GM04503 (cell line): ENCODE measurements at regions not wholly inside any gene's neighbourhood (a gene's known extent, or its start where the extent isn't known, plus 50 kb on each side); places are given as distances from the start of the nearest gene placed in this dataset.

Experiments used
- DNase-seq: peaks from one replicate; pipeline ENCODE4 v3.0.0-alpha.2; 2012; ENCODE audit warnings: low read depth

DNA sequence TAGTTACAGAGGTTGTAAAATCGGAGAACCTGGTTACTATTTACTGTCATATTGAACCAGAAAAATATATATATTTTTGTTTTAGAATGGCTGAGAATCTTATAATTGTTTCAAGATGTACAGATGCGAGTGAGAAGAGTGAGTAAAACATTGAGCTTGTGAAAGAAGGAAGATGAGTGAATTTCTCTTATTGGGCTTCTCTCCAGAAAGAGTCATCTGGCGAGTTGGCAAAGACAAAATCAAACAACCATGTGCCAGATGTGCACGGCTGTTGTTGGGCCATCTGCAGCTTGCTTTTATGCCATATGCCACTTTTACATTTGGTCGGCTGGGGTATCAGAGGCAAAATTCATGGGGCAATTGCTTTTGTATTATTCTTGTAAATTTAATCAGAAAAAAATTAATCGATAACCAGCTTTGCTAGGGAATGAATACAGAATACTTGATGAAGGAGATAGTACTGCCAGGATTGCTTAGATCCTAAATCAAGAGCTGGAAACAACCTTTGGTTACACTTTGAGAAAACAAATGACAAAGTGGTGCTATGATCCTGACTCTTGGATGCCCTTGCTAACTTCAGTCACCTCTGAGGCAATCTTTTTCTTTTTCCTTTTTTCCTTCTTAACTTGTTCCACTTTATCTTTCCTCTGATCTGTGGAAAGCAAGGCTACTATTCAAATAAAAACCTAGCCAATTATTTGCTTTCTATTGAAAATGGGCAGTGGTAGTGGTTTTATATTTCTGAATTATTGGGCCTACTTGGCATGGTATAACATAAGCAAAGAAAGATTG, 97.1 kb upstream of the GRIK2 start:
- DNase-seq = peak; percentile 40

DNA sequence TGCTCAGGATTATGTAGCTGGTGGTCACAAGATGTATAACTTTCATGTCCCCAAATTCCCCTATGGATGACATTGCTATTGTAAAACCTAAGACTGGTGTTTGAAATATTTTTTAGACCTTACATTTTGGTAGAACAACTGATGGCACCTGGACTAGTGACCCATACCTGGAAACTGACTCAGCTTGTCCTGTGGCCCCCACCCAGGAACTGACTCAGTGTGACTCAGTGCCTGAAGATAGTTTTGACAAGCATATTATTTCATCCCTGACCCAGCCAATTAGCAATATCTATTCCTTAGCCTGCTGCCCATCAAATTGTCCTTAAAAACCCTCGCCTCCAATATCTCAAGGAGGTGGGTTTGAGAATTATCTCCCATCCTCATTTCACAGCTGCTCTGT, 90.9 kb upstream of the GRIK2 start:
- no peak for DNase-seq

DNA sequence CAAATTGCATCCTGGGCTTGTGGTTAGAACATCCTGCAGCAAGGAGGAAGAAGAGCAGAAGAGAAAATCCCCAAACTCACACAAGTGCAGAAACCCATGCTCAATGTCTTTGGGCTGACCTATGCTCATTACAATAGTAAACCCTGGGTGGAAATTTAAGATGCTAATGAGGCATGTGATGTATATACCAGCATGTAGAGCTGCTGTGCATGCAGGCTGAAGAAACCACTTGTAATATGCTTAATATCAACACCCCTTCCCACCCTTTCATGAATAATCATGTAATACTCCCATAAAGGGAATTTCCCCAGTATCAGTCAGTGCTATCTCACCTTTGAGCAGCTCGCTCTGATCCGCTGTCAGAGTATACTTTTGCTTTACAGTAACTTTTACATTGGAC, 90.0 kb upstream of the GRIK2 start:
- no peak for DNase-seq

DNA sequence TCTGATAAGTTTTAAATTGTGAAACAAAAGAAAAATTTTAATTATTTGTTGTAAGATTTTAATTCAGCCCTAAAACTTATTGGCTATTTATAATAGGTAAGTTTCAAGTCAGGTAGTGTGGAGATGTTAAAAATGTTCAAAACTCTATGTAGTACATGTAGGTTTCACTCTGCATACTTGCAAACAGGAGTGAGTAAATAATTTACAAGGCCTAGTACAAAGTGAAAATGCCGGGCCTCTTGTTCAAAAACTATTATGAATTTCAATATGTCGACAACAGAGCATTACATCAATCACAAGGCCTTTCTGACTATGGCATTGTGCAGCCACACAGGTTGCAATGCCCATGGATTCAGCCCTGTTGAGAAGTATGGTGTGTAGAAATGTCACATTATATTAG, 80.9 kb upstream of the GRIK2 start:
- no peak for DNase-seq

DNA sequence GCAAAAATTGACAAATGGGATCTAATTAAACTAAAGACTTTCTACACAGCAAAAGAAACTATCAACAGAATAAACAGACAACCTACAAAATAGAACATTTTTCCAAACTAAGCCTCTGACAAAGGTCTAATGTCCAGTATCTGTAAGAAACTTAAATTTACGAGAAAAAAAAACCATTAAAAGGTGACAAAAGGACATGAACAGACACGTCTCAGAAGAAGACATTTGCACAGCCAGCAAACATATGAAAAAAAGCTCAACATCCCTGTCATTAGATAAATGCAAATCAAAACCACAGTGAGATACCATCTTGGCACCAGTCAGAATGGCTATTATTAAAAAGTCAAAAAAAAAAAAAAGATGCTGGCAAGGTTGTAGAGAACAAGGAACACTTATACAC, 70.6 kb upstream of the GRIK2 start:
- no peak for DNase-seq

DNA sequence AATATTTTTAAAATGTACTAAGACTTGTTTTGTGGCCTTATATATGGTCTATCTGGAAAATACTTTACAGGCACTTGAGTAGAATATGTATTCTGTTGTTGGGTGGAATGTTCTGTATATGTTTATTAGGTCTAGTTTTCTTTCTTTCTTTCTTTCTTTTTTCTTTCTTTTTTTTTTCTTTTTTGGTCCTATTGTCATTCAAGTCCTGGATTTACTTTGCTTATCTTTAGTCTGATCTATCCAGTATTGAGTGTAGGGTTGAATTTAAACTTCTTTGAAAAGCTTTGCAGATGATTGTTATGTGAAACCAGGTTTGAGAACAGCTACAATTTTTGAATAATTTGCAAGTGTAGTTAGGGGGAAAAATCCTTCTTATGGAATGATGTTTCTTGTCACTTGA, 67.1 kb upstream of the GRIK2 start:
- DNase-seq = no peak

DNA sequence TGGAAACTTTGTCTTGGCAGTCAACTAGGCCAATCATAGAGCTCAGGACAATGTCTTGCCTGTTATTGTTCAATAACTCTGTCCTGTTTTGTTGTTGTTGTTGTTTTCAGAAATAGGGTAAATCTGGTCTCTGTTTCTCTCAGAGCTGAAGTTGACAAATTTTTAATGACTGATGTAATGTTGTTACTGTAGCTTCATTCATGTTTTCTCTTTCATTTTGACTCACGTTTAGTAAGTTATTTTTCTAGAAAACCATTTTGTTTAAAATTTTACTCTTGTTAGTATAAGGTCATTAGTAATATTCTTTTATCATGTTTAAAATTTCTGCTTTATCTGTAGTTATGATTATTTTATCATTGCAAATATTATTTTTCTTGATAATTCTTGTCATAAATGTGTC, 51.6 kb upstream of the GRIK2 start:
- DNase-seq = no peak
